HEK293 (cell line): ENCODE measurements at regions not wholly inside any gene's neighbourhood (a gene's known extent, or its start where the extent isn't known, plus 50 kb on each side); places are given as distances from the start of the nearest gene placed in this dataset.
A peak's percentile ranks its signal among the peaks of the same experiment; 100 is the strongest.

Source experiments
- AEBP2 ChIP-seq: fragments of 450-650 bp; formaldehyde crosslinking; IDR thresholded peaks from 2 replicates; pipeline ENCODE4 v1.5.1; 2016; ENCODE audit warnings: missing biosample characterization, missing genetic modification characterization, borderline replicate concordance
- KLF10 ChIP-seq: fragments of 450-650 bp; IDR thresholded peaks from 2 replicates; pipeline ENCODE4 v1.5.1; 2018; ENCODE audit warnings: missing biosample characterization, mild to moderate bottlenecking, missing genetic modification characterization
- OSR2 ChIP-seq: fragments of 450-650 bp; formaldehyde crosslinking; IDR thresholded peaks from 2 replicates; pipeline ENCODE4 v1.5.1; 2016; ENCODE audit warnings: missing biosample characterization, missing genetic modification characterization
- PRDM1 ChIP-seq: fragments of 450-650 bp; formaldehyde crosslinking; IDR thresholded peaks from 2 replicates; pipeline ENCODE4; 2016; ENCODE audit warnings: missing biosample characterization, missing genetic modification characterization
- ZBTB10 ChIP-seq: fragments of 450-650 bp; formaldehyde crosslinking; IDR thresholded peaks from 2 replicates; pipeline ENCODE4 v1.5.1; 2016; ENCODE audit warnings: missing biosample characterization, missing genetic modification characterization
- ZFP37 ChIP-seq: fragments of 450-650 bp; formaldehyde crosslinking; IDR thresholded peaks from 2 replicates; pipeline ENCODE4 v1.5.1; 2016; ENCODE audit warnings: missing biosample characterization, missing genetic modification characterization
- ZFP41 ChIP-seq: fragments of 450-650 bp; formaldehyde crosslinking; IDR thresholded peaks from 2 replicates; pipeline ENCODE4 v1.5.1; 2016; ENCODE audit warnings: missing biosample characterization, missing genetic modification characterization, borderline replicate concordance
- ZNF112 ChIP-seq: fragments of 450-650 bp; formaldehyde crosslinking; IDR thresholded peaks from 2 replicates; pipeline ENCODE4 v1.5.0; 2017; ENCODE audit warnings: missing biosample characterization, missing genetic modification characterization
- ZNF148 ChIP-seq: fragments of 450-650 bp; formaldehyde crosslinking; IDR thresholded peaks from 2 replicates; pipeline ENCODE4 v1.5.0; 2017; ENCODE audit warnings: missing biosample characterization, missing genetic modification characterization, borderline replicate concordance
- ZNF280C ChIP-seq: fragments of 450-650 bp; formaldehyde crosslinking; IDR thresholded peaks from 2 replicates; pipeline ENCODE4 v1.5.1; 2016; ENCODE audit warnings: missing biosample characterization, missing genetic modification characterization
- ZNF335 ChIP-seq: fragments of 450-650 bp; formaldehyde crosslinking; conservative IDR thresholded peaks from 2 replicates; pipeline ENCODE4 v1.5.1; 2016; ENCODE audit warnings: missing biosample characterization, missing genetic modification characterization
- ZNF354C ChIP-seq: fragments of 450-650 bp; formaldehyde crosslinking; IDR thresholded peaks from 2 replicates; pipeline ENCODE4 v1.5.1; 2016; ENCODE audit warnings: missing biosample characterization, missing genetic modification characterization, low read depth, borderline replicate concordance
- ZNF391 ChIP-seq: fragments of 450-650 bp; formaldehyde crosslinking; IDR thresholded peaks from 2 replicates; pipeline ENCODE4 v1.5.1; 2016; ENCODE audit warnings: low read depth, missing biosample characterization, missing genetic modification characterization, borderline replicate concordance
- ZNF521 ChIP-seq: fragments of 450-650 bp; formaldehyde crosslinking; IDR thresholded peaks from 2 replicates; pipeline ENCODE4 v1.5.1; 2017; ENCODE audit warnings: missing biosample characterization, mild to moderate bottlenecking, missing genetic modification characterization
- ZNF561 ChIP-seq: fragments of 450-650 bp; IDR thresholded peaks from 2 replicates; pipeline ENCODE4 v1.5.1; 2018; ENCODE audit warnings: missing biosample characterization, missing genetic modification characterization, borderline replicate concordance
- ZNF624 ChIP-seq: fragments of 450-650 bp; formaldehyde crosslinking; IDR thresholded peaks from 2 replicates; pipeline ENCODE4 v1.5.1; 2017; ENCODE audit warnings: missing biosample characterization, missing genetic modification characterization
- ZNF639 ChIP-seq: fragments of 450-650 bp; formaldehyde crosslinking; IDR thresholded peaks from 2 replicates; pipeline ENCODE4 v1.5.1; 2016; ENCODE audit warnings: missing biosample characterization, missing genetic modification characterization
- ZNF645 ChIP-seq: fragments of 450-650 bp; formaldehyde crosslinking; IDR thresholded peaks from 2 replicates; pipeline ENCODE4; 2016; ENCODE audit warnings: missing biosample characterization, missing genetic modification characterization
- ZNF670 ChIP-seq: fragments of 450-650 bp; formaldehyde crosslinking; IDR thresholded peaks from 2 replicates; pipeline ENCODE4 v1.5.1; 2016; ENCODE audit warnings: missing biosample characterization, missing genetic modification characterization, low read depth
- ZNF677 ChIP-seq: fragments of 450-650 bp; IDR thresholded peaks from 2 replicates; pipeline ENCODE4 v1.5.0; 2018; ENCODE audit warnings: missing biosample characterization, mild to moderate bottlenecking, missing genetic modification characterization, moderate library complexity
- ZNF701 ChIP-seq: fragments of 450-650 bp; formaldehyde crosslinking; IDR thresholded peaks from 2 replicates; pipeline ENCODE4 v1.5.1; 2016; ENCODE audit warnings: missing biosample characterization, missing genetic modification characterization
- ZNF785 ChIP-seq: fragments of 450-650 bp; formaldehyde crosslinking; IDR thresholded peaks from 2 replicates; pipeline ENCODE4 v1.5.1; 2016; ENCODE audit warnings: missing biosample characterization, missing genetic modification characterization

GRCh38 chr7:17599733-17600339, 301.4 kb downstream of the AHR start (continued):
- no peak for TF ChIP-seq ZNF645 (tag by site-specific recombination)
- no peak for TF ChIP-seq ZFP37 (tag by site-specific recombination)
- no peak for TF ChIP-seq ZFP41 (tag by site-specific recombination)
- no peak for TF ChIP-seq ZNF335 (tag by site-specific recombination)
- no peak for TF ChIP-seq ZNF280C (tag by site-specific recombination)
- TF ChIP-seq ZNF670 (tag by site-specific recombination) = no peak
- TF ChIP-seq ZBTB10 (tag by site-specific recombination) = no peak
- TF ChIP-seq ZNF148 = no peak
- TF ChIP-seq ZNF624 (tag by site-specific recombination) = no peak
- TF ChIP-seq ZNF639 (tag by site-specific recombination) = peak; percentile 89
- TF ChIP-seq ZNF112 = no peak
- no peak for TF ChIP-seq ZNF521 (tag by site-specific recombination)
- TF ChIP-seq ZNF391 (tag by site-specific recombination) = peak; percentile 70; the same call in 1 of the 2 replicates
- no peak for TF ChIP-seq ZNF785 (tag by site-specific recombination)
- TF ChIP-seq ZNF561 (tag by site-specific recombination) = no peak
- TF ChIP-seq AEBP2 (tag by site-specific recombination) = no peak
- TF ChIP-seq ZNF354C = no peak
- TF ChIP-seq OSR2 (tag by site-specific recombination) = peak; percentile 69
- no peak for TF ChIP-seq PRDM1 (tag by site-specific recombination)
- TF ChIP-seq ZNF701 = no peak
- no peak for TF ChIP-seq ZNF677 (tag by site-specific recombination)
- TF ChIP-seq KLF10 (tag by site-specific recombination) = peak; percentile 34; the same call in 1 of the 2 replicates
